ENCODE measurements at regions not wholly inside any gene's neighbourhood (a gene's known extent, or its start where the extent isn't known, plus 50 kb on each side); places are given as distances from the start of the nearest gene placed in this dataset.

- no peaks in the 10 kb centered on the region for H3K4me1 ChIP-seq
- no peak for DNase-seq
- H3K9me3 ChIP-seq, result no peaks in the 10 kb centered on the region
- no peak overlapping the region for H3K27ac ChIP-seq
- no peak overlapping the region for H3K4me3 ChIP-seq
- intact Hi-C loops (cut with DNase I; ENCODE audit: low total_unique reads), result no loop called here
- no peak for TF ChIP-seq POLR2AphosphoS5 (IDR thresholded peaks at IDR 0.05)
- no peak for TF ChIP-seq EP300 (IDR thresholded peaks at IDR 0.05)
- no peak for TF ChIP-seq CTCF (IDR thresholded peaks at IDR 0.05)
- no peak for TF ChIP-seq POLR2A (IDR thresholded peaks at IDR 0.05)
- WGBS, 5 donors, result 87 to 89% (median 88%) methylated on average over 11 of the region's 11 CpGs
- H3K27me3 ChIP-seq, result no peaks in the 10 kb centered on the region
- no peaks in the 10 kb centered on the region for H3K36me3 ChIP-seq
Observed at GRCh38 chr2:7448578-7449264, 531.5 kb downstream of the RNF144A start.

GRCh38 chr2:7449298-7449697 lies 532.1 kb downstream of the RNF144A start:
- no peak overlapping the region for H3K4me3 ChIP-seq
- intact Hi-C loops (cut with DNase I; ENCODE audit: low total_unique reads), result no loop called here
- H3K27ac ChIP-seq, result no peak overlapping the region
- H3K36me3 ChIP-seq, result no peaks in the 10 kb centered on the region
- no peak for DNase-seq
- TF ChIP-seq POLR2A (IDR thresholded peaks at IDR 0.05) (no peak), EP300 (IDR thresholded peaks at IDR 0.05) (no peak), POLR2AphosphoS5 (IDR thresholded peaks at IDR 0.05) (no peak), CTCF (IDR thresholded peaks at IDR 0.05) (no peak)
- H3K27me3 ChIP-seq, result no peaks in the 10 kb centered on the region
- H3K4me1 ChIP-seq, result no peaks in the 10 kb centered on the region
- no peaks in the 10 kb centered on the region for H3K9me3 ChIP-seq

- TF ChIP-seq POLR2A (IDR thresholded peaks at IDR 0.05) (no peak), POLR2AphosphoS5 (IDR thresholded peaks at IDR 0.05) (no peak), CTCF (IDR thresholded peaks at IDR 0.05) (no peak), EP300 (IDR thresholded peaks at IDR 0.05) (no peak)
- Histone ChIP-seq H3K4me3 (no peak overlapping the region), H3K4me1 (no peaks in the 10 kb centered on the region), H3K27ac (no peak overlapping the region), H3K27me3 (no peaks in the 10 kb centered on the region), H3K9me3 (no peaks in the 10 kb centered on the region), H3K36me3 (no peaks in the 10 kb centered on the region)
- 75 to 82% (median 79%) methylated on average over 8 of the region's 8 CpGs for WGBS, 5 donors
- intact Hi-C loops (cut with DNase I; ENCODE audit: low total_unique reads), result no loop called here
- DNase-seq, result peak in 1 of 2 donors; percentile 35
Observed at GRCh38 chr2:7450188-7450832, 533.1 kb downstream of the RNF144A start.

GRCh38 chr2:7450833-7451190 lies 533.6 kb downstream of the RNF144A start:
- intact Hi-C loops (cut with DNase I; ENCODE audit: low total_unique reads), result no loop called here
- no peak for DNase-seq
- Histone ChIP-seq H3K9me3 (no peaks in the 10 kb centered on the region), H3K27me3 (no peaks in the 10 kb centered on the region), H3K27ac (no peak overlapping the region), H3K4me1 (no peaks in the 10 kb centered on the region), H3K4me3 (no peak overlapping the region), H3K36me3 (no peaks in the 10 kb centered on the region)
- TF ChIP-seq POLR2A (IDR thresholded peaks at IDR 0.05) (no peak), POLR2AphosphoS5 (IDR thresholded peaks at IDR 0.05) (no peak), CTCF (IDR thresholded peaks at IDR 0.05) (no peak), EP300 (IDR thresholded peaks at IDR 0.05) (no peak)
- WGBS, 5 donors, result 68 to 90% (median 80%) methylated on average over 7 of the region's 7 CpGs
